ENCODE measurements at regions not wholly inside any gene's neighbourhood (a gene's known extent, or its start where the extent isn't known, plus 50 kb on each side); places are given as distances from the start of the nearest gene placed in this dataset.

DNA sequence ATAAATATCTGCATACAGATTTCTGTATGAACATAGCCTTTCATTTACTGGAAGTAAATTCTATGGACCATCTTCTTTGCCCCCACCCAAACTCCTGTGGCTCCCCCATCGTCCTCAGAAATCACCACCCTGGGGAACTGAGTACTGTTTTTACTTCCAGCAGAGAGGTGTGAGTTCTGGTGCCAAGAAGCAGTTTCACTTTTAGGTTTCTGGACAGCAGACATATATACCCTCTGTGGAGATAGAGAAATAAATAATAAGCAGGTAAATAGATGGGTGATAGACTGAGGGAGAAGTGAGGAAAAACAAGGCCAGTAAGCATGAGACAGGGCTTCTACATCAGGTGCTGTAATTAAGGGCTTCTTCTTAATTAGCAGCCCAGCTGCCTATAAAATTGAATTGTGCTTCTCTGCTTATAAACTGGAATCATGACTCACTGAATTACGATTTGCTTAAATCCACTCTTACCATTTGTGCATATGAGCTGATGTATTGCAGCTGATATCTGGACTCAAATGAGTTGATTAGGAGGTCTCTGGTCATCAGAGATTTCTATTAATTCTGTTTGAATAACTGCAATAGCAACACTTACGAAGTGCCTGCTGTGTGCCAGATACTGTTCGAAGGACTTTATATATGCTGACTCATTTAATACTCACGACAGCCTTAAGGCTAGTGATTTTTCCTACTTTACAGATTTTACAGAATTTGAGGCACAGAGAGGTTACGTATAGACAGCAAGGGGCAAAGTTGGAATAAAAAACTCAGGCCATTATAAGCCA lies 60.8 kb upstream of the DHX15 start:
- no peak for TF ChIP-seq CTCF (IDR thresholded peaks at IDR 0.05; ENCODE audit: insufficient read depth, low read depth, low read length, missing control alignments)
- DNase-seq (ENCODE audit: low read depth): no peak
- H3K4me3 ChIP-seq (ENCODE audit: low read depth, low read length): no peak overlapping the region

- H3K4me3 ChIP-seq (ENCODE audit: low read depth, low read length): no peak overlapping the region
- no peak for TF ChIP-seq CTCF (IDR thresholded peaks at IDR 0.05; ENCODE audit: insufficient read depth, low read depth, low read length, missing control alignments)
- DNase-seq (ENCODE audit: low read depth): no peak
These were observed 61.6 kb upstream of the DHX15 start for GRCh38 chr4:24645765-24646550.

GRCh38 chr4:24646798-24647460 lies 62.6 kb upstream of the DHX15 start:
- no peak for TF ChIP-seq CTCF (IDR thresholded peaks at IDR 0.05; ENCODE audit: insufficient read depth, low read depth, low read length, missing control alignments)
- H3K4me3 ChIP-seq (ENCODE audit: low read depth, low read length): no peak overlapping the region
- DNase-seq (ENCODE audit: low read depth): no peak

DNA sequence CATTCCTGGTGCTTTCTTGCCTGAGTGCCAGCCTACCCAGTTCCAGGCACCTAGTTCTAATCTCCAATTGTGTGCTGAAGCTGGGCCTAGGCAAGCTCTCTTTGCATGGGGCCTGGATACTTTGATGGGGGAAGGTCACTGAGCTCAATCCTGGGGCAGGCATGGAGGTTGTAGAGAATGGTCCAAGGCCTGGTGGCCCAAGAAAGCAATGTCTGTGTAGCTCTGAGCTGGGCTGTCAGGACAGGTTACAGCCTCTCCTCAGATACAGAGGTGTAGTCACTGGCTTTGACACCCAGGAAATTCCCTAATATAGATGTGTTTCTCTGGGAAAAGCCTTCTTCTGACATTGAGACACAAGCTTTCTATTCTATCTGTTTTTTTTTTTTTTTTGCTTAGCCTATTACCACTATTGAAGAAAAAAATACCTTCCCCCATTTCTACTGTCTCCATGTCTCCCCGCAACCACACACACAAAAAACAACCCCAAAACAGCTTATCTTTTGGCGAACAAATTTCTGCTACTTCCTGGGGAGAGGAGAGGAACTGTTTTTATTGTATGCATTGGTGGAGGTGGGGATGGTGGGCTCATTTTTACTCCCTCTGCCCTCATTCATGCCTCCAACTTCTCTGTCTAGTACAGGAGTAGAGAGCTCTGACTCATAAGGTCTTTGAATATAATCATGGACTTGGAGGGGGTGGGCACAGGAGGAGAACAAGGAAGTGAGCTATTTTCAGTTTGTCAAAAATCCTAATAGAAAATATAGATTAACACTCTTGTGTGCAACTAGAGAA lies 66.7 kb upstream of the DHX15 start:
- no peak for TF ChIP-seq CTCF (IDR thresholded peaks at IDR 0.05; ENCODE audit: insufficient read depth, low read depth, low read length, missing control alignments)
- no peak overlapping the region for H3K4me3 ChIP-seq (ENCODE audit: low read depth, low read length)
- DNase-seq (ENCODE audit: low read depth): no peak

DNA sequence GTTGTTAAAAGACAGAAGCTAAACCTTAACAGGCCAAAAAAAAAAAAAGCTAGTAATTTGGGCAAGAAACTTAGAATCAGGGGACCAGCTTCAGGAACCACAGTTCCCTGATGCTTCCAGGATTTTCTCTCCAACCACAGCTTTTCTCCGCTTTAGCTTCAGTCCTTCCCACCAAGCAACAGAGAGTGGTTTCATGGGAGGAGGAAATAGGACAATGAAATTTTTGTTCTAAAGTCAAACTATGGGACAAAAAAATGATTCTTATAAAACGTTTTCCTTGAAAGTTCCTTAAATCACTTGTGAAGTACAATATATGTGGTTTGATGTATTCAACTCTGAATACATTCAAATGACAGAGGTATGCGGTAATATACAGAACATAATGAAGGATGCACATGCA lies 71.0 kb upstream of the DHX15 start:
- DNase-seq (ENCODE audit: low read depth): no peak
- H3K4me3 ChIP-seq (ENCODE audit: low read depth, low read length): no peak overlapping the region
- TF ChIP-seq CTCF (IDR thresholded peaks at IDR 0.05; ENCODE audit: insufficient read depth, low read depth, low read length, missing control alignments): no peak

DNA sequence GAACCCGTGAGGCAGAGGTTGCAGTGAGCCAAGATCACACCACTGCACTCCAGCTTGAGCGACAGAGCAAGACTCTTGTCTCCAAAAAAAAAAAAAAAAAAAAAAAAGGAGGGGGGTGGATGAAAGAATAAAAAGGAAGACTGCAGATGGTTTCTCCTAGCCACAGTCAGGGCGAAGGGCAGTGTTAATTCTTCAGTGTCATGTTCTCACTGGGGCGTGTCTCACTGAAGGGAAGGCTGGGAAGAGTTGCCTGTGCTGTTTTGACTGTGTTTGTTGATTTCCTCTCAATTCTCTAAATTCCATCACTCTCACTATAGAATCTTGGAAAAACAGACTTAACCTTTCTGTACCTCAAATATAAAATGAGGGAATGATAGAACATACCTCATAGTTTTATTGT lies 71.6 kb upstream of the DHX15 start:
- no peak overlapping the region for H3K4me3 ChIP-seq (ENCODE audit: low read depth, low read length)
- TF ChIP-seq CTCF (IDR thresholded peaks at IDR 0.05; ENCODE audit: insufficient read depth, low read depth, low read length, missing control alignments): no peak
- DNase-seq (ENCODE audit: low read depth): no peak
